GM23338 (cell line): ENCODE measurements at regions not wholly inside any gene's neighbourhood (a gene's known extent, or its start where the extent isn't known, plus 50 kb on each side); places are given as distances from the start of the nearest gene placed in this dataset.

ENCODE experiments used
- ATAC-seq: fragments of 200-7000 bp; cut with Tn5 transposase; 3 replicates; pipeline ENCODE4 v1.9.1; 2020
- DNase-seq: peaks from one replicate; pipeline ENCODE4 v3.0.0-alpha.2; 2015; ENCODE audit warnings: low spot score
- H2AFZ ChIP-seq: fragments of 200-600 bp; sonication (generic); 2 replicates; pipeline ENCODE4 v1.8.0; 2016; ENCODE audit warnings: antibody characterized with exemption, mild to moderate bottlenecking, moderate library complexity
- H3F3A ChIP-seq: fragments of 200-600 bp; sonication (generic); replicated peaks from 2 replicates; pipeline ENCODE4 v1.8.0; 2017; ENCODE audit warnings: antibody characterized with exemption, mixed run types, low read depth
- H3K27ac ChIP-seq: fragments of 200-600 bp; sonication (generic); 2 replicates; pipeline ENCODE4 v1.6.1; 2016; ENCODE audit warnings: low read depth
- H3K27me3 ChIP-seq: fragments of 200-600 bp; sonication (generic); 2 replicates; pipeline ENCODE4 v1.8.0; 2016; ENCODE audit warnings: mild to moderate bottlenecking, mixed run types, moderate library complexity; ENCODE audit not compliant: insufficient read depth
- H3K36me3 ChIP-seq: fragments of 200-600 bp; sonication (generic); 2 replicates; pipeline ENCODE4 v1.8.0; 2016; ENCODE audit warnings: mild to moderate bottlenecking; ENCODE audit not compliant: insufficient read depth
- H3K4me1 ChIP-seq: fragments of 200-600 bp; sonication (generic); 2 replicates; pipeline ENCODE4 v1.8.0; 2016; ENCODE audit warnings: mild to moderate bottlenecking, moderate library complexity; ENCODE audit not compliant: insufficient read depth
- H3K4me2 ChIP-seq: fragments of 200-600 bp; sonication (generic); 2 replicates; pipeline ENCODE4 v1.7.1; 2017; ENCODE audit warnings: mixed run types
- H3K4me3 ChIP-seq: fragments of 200-600 bp; sonication (generic); 2 replicates; pipeline ENCODE4 v1.6.1; 2016; ENCODE audit warnings: mixed run types
- H3K79me2 ChIP-seq: fragments of 200-600 bp; sonication (generic); replicated peaks from 2 replicates; pipeline ENCODE4 v1.8.0; 2017; ENCODE audit warnings: mild to moderate bottlenecking; ENCODE audit not compliant: insufficient read depth
- H3K9me2 ChIP-seq: fragments of 200-600 bp; sonication (generic); 2 replicates; pipeline ENCODE4 v1.8.0; 2017; ENCODE audit not compliant: insufficient read depth
- H4K20me1 ChIP-seq: fragments of 200-600 bp; sonication (generic); replicated peaks from 2 replicates; pipeline ENCODE4 v1.8.0; 2017; ENCODE audit warnings: mild to moderate bottlenecking; ENCODE audit not compliant: insufficient read depth
- H3K27ac Mint-ChIP-seq: 2 replicates; pipeline ENCODE4 v1.8.0; 2020; ENCODE audit warnings: inconsistent platforms, mild to moderate bottlenecking, moderate library complexity, mixed read lengths
- H3K27me3 Mint-ChIP-seq: 3 replicates; pipeline ENCODE4 v1.8.0; 2022; ENCODE audit warnings: low read depth, mild to moderate bottlenecking, moderate library complexity, mixed read lengths, inconsistent platforms; ENCODE audit not compliant: insufficient read depth, poor library complexity
- H3K36me3 Mint-ChIP-seq: 3 replicates; pipeline ENCODE4 v1.8.0; 2021; ENCODE audit warnings: low read depth, mild to moderate bottlenecking, inconsistent platforms, moderate library complexity, mixed read lengths
- H3K4me1 Mint-ChIP-seq: 3 replicates; pipeline ENCODE4 v1.8.0; 2020; ENCODE audit warnings: mild to moderate bottlenecking, inconsistent platforms, mixed read lengths
- H3K4me3 Mint-ChIP-seq: 3 replicates; pipeline ENCODE4 v1.8.0; 2021; ENCODE audit warnings: moderate library complexity, mild to moderate bottlenecking, inconsistent platforms, mixed read lengths
- H3K9me3 Mint-ChIP-seq: 3 replicates; pipeline ENCODE4 v1.8.0; 2020; ENCODE audit warnings: moderate library complexity, mild to moderate bottlenecking, inconsistent platforms, mixed read lengths
- CREB1 ChIP-seq: fragments of 250-450 bp; sonication (Bioruptor Pico); IDR thresholded peaks from 2 replicates; pipeline ENCODE4 v1.5.0; 2020; ENCODE audit warnings: low read depth, mild to moderate bottlenecking, moderate library complexity
- EZH2 ChIP-seq: fragments of 200-600 bp; sonication (generic); IDR thresholded peaks from one replicate; pipeline ENCODE4 v1.8.0; 2017; ENCODE audit warnings: antibody characterized with exemption, mild to moderate bottlenecking, low read depth; ENCODE audit not compliant: unreplicated experiment
- EZH2phosphoT487 ChIP-seq: fragments of 200-600 bp; sonication (generic); IDR thresholded peaks from one replicate; pipeline ENCODE4 v1.8.1; 2018; ENCODE audit warnings: antibody characterized with exemption; ENCODE audit not compliant: unreplicated experiment
- JUNB ChIP-seq: IDR thresholded peaks from one replicate; pipeline ENCODE4 v1.6.1; 2016; ENCODE audit warnings: antibody characterized with exemption; ENCODE audit not compliant: unreplicated experiment
- NANOG ChIP-seq: IDR thresholded peaks from 2 replicates; pipeline ENCODE4 v1.6.1; 2016; ENCODE audit warnings: antibody characterized with exemption, borderline replicate concordance
- POLR2AphosphoS5 ChIP-seq: IDR thresholded peaks from 2 replicates; pipeline ENCODE4 v1.6.1; 2016; ENCODE audit warnings: antibody characterized with exemption, low read depth
- STAT1 ChIP-seq: IDR thresholded peaks from one replicate; pipeline ENCODE4 v1.6.1; 2016; ENCODE audit warnings: antibody characterized with exemption; ENCODE audit not compliant: unreplicated experiment
- ZNF114 ChIP-seq: fragments of 250-450 bp; sonication (Bioruptor Pico); IDR thresholded peaks from 2 replicates; pipeline ENCODE4 v1.5.0; 2020; ENCODE audit warnings: mild to moderate bottlenecking, moderate library complexity
- TF ChIP-seq, protein P1 (sequence below): IDR thresholded peaks from 2 replicates; pipeline ENCODE4 v1.6.1; 2016; ENCODE audit warnings: antibody characterized with exemption
- TF ChIP-seq, protein P2 (sequence below), 2 experiments: fragments of 200-600 bp in 1 of 2; sonication (generic) in 1 of 2; conservative IDR thresholded peaks; 2 replicates each; pipeline versions ENCODE4 v1.5.1 to v1.6.1; 2016 to 2017; ENCODE audit warnings: antibody characterized with exemption in 2 of 2, low read depth in 2 of 2, mild to moderate bottlenecking in 2 of 2, moderate library complexity in 1 of 2
- TF ChIP-seq, protein P3 (sequence below): IDR thresholded peaks from one replicate; pipeline ENCODE4 v1.6.1; 2018; ENCODE audit warnings: antibody characterized with exemption; ENCODE audit not compliant: unreplicated experiment

DNA sequence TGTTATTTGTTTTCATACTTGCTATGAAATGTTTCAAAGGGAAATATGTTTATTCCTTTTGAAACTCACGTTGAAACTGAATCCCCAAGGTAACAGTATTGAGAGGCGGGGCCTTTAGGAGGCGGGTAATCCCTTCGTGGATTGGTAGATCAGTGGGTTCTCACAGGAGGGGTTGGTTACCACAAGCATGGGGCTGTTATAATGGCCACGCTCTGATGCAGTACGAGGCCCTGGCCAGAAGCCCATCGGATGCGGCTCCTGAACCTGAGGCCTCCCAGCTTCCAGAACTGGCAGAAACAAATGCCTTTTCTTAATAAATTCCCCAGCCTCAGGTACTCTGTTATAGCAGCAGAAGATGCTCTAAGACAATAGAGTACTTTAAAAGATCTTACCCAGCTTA lies 135.7 kb downstream of the ASB1 start (continued):
- TF ChIP-seq JUNB = no peak
- no peak for TF ChIP-seq ZNF114
- no peak for TF ChIP-seq NANOG
- TF ChIP-seq, protein P1, sequence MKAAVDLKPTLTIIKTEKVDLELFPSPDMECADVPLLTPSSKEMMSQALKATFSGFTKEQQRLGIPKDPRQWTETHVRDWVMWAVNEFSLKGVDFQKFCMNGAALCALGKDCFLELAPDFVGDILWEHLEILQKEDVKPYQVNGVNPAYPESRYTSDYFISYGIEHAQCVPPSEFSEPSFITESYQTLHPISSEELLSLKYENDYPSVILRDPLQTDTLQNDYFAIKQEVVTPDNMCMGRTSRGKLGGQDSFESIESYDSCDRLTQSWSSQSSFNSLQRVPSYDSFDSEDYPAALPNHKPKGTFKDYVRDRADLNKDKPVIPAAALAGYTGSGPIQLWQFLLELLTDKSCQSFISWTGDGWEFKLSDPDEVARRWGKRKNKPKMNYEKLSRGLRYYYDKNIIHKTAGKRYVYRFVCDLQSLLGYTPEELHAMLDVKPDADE = no peak
- TF ChIP-seq, protein P2, sequence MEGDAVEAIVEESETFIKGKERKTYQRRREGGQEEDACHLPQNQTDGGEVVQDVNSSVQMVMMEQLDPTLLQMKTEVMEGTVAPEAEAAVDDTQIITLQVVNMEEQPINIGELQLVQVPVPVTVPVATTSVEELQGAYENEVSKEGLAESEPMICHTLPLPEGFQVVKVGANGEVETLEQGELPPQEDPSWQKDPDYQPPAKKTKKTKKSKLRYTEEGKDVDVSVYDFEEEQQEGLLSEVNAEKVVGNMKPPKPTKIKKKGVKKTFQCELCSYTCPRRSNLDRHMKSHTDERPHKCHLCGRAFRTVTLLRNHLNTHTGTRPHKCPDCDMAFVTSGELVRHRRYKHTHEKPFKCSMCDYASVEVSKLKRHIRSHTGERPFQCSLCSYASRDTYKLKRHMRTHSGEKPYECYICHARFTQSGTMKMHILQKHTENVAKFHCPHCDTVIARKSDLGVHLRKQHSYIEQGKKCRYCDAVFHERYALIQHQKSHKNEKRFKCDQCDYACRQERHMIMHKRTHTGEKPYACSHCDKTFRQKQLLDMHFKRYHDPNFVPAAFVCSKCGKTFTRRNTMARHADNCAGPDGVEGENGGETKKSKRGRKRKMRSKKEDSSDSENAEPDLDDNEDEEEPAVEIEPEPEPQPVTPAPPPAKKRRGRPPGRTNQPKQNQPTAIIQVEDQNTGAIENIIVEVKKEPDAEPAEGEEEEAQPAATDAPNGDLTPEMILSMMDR (conservative IDR thresholded peaks at IDR 0.05; ENCODE audit: low read depth in 2 of 2) = no peak
- TF ChIP-seq POLR2AphosphoS5 = no peak
- TF ChIP-seq CREB1 = no peak

DNA sequence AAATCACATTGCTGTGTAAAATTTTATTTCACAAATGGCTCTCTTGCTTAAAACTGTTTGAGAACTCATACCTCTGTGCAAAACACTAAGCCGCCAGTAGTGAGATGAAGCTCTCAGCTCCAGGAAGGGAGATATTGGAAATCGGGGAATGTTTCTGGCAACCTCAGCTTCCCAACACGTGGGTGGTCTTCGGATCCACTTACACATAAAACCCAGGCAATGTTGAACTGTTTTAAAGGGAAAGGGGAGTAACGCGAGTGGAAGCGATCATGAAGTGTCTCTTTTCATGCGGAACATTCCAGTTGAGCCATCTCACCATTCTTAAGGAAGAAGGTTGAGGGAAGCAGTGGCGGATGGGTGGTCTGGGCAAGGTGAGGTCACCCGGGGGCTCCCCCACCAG lies 136.8 kb downstream of the ASB1 start:
- Histone ChIP-seq H3K27ac (no peak overlapping the region), H3K27me3 (no peaks in the 10 kb centered on the region), H3F3A (no peaks in the 10 kb centered on the region), H3K4me2 (no peak overlapping the region), H3K36me3 (no peaks in the 10 kb centered on the region), H3K79me2 (no peaks in the 10 kb centered on the region), H3K9me2 (no peaks in the 10 kb centered on the region), H3K4me3 (no peak overlapping the region), H2AFZ (no peak overlapping the region), H4K20me1 (no peaks in the 10 kb centered on the region), H3K4me1 (no peaks in the 10 kb centered on the region)
- Mint-ChIP-seq H3K9me3 (no peaks in the 10 kb centered on the region), H3K27ac (no peak overlapping the region), H3K36me3 (no peaks in the 10 kb centered on the region), H3K27me3 (peaks cover 8% of the 10 kb centered on the region), H3K4me1 (no peaks in the 10 kb centered on the region), H3K4me3 (no peak overlapping the region)
- ATAC-seq (no peak), DNase-seq (no peak)
- TF ChIP-seq EZH2phosphoT487 = no peak
- TF ChIP-seq ZNF114 = no peak
- no peak for TF ChIP-seq EZH2
- TF ChIP-seq STAT1 = no peak
- TF ChIP-seq POLR2AphosphoS5 = no peak
- TF ChIP-seq, protein P3, sequence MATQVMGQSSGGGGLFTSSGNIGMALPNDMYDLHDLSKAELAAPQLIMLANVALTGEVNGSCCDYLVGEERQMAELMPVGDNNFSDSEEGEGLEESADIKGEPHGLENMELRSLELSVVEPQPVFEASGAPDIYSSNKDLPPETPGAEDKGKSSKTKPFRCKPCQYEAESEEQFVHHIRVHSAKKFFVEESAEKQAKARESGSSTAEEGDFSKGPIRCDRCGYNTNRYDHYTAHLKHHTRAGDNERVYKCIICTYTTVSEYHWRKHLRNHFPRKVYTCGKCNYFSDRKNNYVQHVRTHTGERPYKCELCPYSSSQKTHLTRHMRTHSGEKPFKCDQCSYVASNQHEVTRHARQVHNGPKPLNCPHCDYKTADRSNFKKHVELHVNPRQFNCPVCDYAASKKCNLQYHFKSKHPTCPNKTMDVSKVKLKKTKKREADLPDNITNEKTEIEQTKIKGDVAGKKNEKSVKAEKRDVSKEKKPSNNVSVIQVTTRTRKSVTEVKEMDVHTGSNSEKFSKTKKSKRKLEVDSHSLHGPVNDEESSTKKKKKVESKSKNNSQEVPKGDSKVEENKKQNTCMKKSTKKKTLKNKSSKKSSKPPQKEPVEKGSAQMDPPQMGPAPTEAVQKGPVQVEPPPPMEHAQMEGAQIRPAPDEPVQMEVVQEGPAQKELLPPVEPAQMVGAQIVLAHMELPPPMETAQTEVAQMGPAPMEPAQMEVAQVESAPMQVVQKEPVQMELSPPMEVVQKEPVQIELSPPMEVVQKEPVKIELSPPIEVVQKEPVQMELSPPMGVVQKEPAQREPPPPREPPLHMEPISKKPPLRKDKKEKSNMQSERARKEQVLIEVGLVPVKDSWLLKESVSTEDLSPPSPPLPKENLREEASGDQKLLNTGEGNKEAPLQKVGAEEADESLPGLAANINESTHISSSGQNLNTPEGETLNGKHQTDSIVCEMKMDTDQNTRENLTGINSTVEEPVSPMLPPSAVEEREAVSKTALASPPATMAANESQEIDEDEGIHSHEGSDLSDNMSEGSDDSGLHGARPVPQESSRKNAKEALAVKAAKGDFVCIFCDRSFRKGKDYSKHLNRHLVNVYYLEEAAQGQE = no peak
- no peak for TF ChIP-seq NANOG
- no peak for TF ChIP-seq CREB1
- TF ChIP-seq, protein P1 = no peak
- TF ChIP-seq, protein P2 (conservative IDR thresholded peaks at IDR 0.05; ENCODE audit: low read depth in 2 of 2) = no peak
